ENCODE measurements at regions not wholly inside any gene's neighbourhood (a gene's known extent, or its start where the extent isn't known, plus 50 kb on each side); places are given as distances from the start of the nearest gene placed in this dataset.

- TF ChIP-seq CTCF (conservative IDR thresholded peaks at IDR 0.05; ENCODE audit: low read depth in 2 of 2) = no peak
- TF ChIP-seq EZH2 (IDR thresholded peaks at IDR 0.05; ENCODE audit: low read depth, unreplicated experiment) = no peak
- TF ChIP-seq REST (IDR thresholded peaks at IDR 0.05; ENCODE audit: unreplicated experiment) = no peak
- TF ChIP-seq STAT1 (IDR thresholded peaks at IDR 0.05; ENCODE audit: unreplicated experiment) = no peak
- no peak for TF ChIP-seq EZH2phosphoT487 (IDR thresholded peaks at IDR 0.05; ENCODE audit: unreplicated experiment)
- TF ChIP-seq POLR2AphosphoS5 (IDR thresholded peaks at IDR 0.05; ENCODE audit: low read depth) = no peak
- no peak for TF ChIP-seq ETS1 (IDR thresholded peaks at IDR 0.05)
- no peak for TF ChIP-seq ZNF331 (CRISPR knock-in tag; IDR thresholded peaks at IDR 0.05; ENCODE audit: low read depth)
- TF ChIP-seq CREB1 (CRISPR knock-in tag; IDR thresholded peaks at IDR 0.05; ENCODE audit: low read depth) = no peak
- no peak for TF ChIP-seq ZNF462 (CRISPR knock-in tag; IDR thresholded peaks at IDR 0.05)
Measured at GRCh38 chr3:117026401-117026800, 316.8 kb downstream of the TUSC7 start.

Measured in GM23338 (cell line).